Muscle of leg (tissue), 3 donors: ENCODE measurements at regions not wholly inside any gene's neighbourhood (a gene's known extent, or its start where the extent isn't known, plus 50 kb on each side); places are given as distances from the start of the nearest gene placed in this dataset.
A peak's percentile ranks its signal among the peaks of the same experiment; 100 is the strongest.

Experiments
- DNase-seq: peaks from one replicate; pipeline ENCODE4 v3.0.0; 2013
- H3K27ac ChIP-seq: one replicate; pipeline ENCODE4 v1.5.1; 2013; ENCODE audit warnings: mild to moderate bottlenecking, low read length, control low read depth
- H3K27me3 ChIP-seq: one replicate; pipeline ENCODE4 v1.6.1; 2013; ENCODE audit warnings: low read length; ENCODE audit not compliant: control insufficient read depth, insufficient read depth
- H3K36me3 ChIP-seq: one replicate; pipeline ENCODE4 v1.6.1; 2013; ENCODE audit warnings: low read length; ENCODE audit not compliant: control insufficient read depth, insufficient read depth
- H3K4me1 ChIP-seq: one replicate; pipeline ENCODE4 v1.6.1; 2013; ENCODE audit warnings: low read length; ENCODE audit not compliant: control insufficient read depth, insufficient read depth
- H3K4me3 ChIP-seq: one replicate; pipeline ENCODE4 v1.5.1; 2013; ENCODE audit warnings: low read length, control low read depth
- H3K9me3 ChIP-seq: replicated peaks from 2 replicates; pipeline ENCODE4 v1.6.1; 2013; ENCODE audit warnings: low read depth, low read length; ENCODE audit not compliant: control insufficient read depth
- WGBS: methylation state at CpG from one replicate; pipeline ENCODE4 v1.1.5; 2013; ENCODE audit warnings: missing lambda C conversion rate; ENCODE audit not compliant: insufficient coverage; 5-methylcytosine and 5-hydroxymethylcytosine counted together

DNA sequence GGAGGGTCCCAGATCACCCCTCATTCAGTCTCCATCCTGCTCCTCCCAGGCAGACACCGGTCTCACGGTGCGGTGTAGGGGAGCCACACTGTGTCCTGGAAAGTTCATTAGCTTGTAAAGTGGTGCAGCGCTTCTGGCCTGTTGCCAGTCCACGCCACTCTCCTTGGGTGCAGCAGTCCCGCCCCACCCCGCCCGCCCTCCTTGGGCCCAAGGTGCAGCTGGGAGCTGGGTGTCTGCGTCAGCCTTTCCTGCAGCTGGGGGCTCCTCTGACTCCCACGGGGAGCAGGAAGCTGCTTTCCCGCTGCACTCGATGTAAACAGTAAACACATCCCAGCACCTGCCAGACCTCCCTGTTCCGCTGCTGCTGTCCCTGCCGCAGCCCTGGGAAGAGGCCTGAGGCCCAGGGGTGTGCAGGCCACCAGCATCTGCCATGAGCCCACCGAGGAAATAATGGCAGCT, 53.8 kb upstream of the ASB18 start:
- peak; percentile 15 for DNase-seq
- Histone ChIP-seq H3K27me3 (no peaks in the 10 kb centered on the region), H3K4me3 (no peak overlapping the region), H3K4me1 (peaks cover 2% of the 10 kb centered on the region), H3K36me3 (no peaks in the 10 kb centered on the region), H3K9me3 (peaks cover 3% of the 10 kb centered on the region), H3K27ac (peak overlapping the region; percentile 7)
- 31% methylated on average over 3 of the region's 15 CpGs for WGBS

DNA sequence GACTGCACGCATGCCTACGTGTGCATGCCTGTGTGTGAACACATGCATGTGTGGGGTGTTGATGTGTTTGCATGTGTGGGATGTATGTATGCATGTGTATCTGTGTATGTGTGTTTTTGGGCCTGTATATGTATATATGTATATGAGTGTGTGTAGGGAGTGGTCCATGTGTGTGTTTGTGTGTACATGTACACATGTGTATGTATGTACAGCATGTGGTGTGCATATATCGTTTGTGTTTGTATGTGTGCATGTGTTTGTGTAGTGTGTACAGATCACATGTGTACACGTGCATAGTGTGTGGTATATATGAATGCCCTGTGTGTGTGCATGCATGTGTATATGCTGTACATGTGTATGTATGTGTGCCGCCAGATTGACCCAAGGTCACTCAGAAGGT, 54.2 kb upstream of the ASB18 start:
- WGBS = 81% methylated on average over 4 of the region's 5 CpGs
- H3K9me3 ChIP-seq = peaks cover 1% of the 10 kb centered on the region
- H3K36me3 ChIP-seq = no peaks in the 10 kb centered on the region
- peaks cover 2% of the 10 kb centered on the region for H3K4me1 ChIP-seq
- no peak overlapping the region for H3K4me3 ChIP-seq
- no peak for DNase-seq
- no peak overlapping the region for H3K27ac ChIP-seq
- H3K27me3 ChIP-seq = peaks cover 2% of the 10 kb centered on the region

DNA sequence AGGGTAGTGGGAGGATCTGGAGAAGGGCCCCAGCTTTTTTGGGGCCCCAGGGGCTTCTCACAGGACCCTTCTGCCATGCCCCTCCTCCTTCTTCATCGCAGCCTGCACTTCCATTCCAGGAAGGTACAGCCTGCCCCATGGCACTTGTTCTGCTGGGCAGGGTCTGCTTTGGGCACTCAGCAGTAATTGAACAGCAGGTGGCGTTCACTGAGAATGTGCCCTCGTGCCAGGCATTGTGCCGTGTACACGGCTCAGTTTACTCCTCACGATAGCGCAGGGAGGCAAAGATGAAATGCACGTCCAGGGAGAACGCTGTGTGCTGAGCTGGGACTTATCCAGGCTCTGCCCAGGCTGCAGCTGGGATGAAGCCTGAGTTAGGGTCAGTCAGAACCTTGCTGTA, 54.8 kb upstream of the ASB18 start:
- H3K27me3 ChIP-seq = peaks cover 2% of the 10 kb centered on the region
- H3K9me3 ChIP-seq = no peaks in the 10 kb centered on the region
- H3K4me1 ChIP-seq = peaks cover 2% of the 10 kb centered on the region
- WGBS = 79% methylated on average over 9 of the region's 9 CpGs
- DNase-seq = no peak
- no peaks in the 10 kb centered on the region for H3K36me3 ChIP-seq
- H3K27ac ChIP-seq = no peak overlapping the region
- H3K4me3 ChIP-seq = no peak overlapping the region

DNA sequence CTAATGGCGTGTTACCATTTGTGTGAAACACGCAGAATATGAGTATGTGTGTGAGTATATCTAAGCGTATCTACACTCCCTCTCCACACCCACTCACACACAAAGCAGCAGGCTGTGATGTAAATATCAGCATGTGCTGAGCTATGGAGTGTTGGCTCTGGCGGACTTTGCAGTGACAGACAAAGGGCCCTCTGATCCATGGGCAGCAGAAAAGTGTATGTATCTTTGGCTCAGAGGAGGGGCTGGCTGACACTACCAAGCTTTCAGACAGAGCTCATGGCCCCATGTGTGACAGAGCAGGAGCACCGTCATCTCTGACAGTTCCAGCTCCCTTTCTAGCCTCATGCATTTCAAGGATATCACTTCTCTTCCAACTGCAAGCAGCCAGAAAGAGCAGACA, 57.2 kb upstream of the ASB18 start:
- 100% methylated on average over 1 of the region's 5 CpGs for WGBS
- Histone ChIP-seq H3K27ac (no peak overlapping the region), H3K4me3 (no peak overlapping the region), H3K4me1 (peaks cover 2% of the 10 kb centered on the region), H3K27me3 (peaks cover 2% of the 10 kb centered on the region), H3K9me3 (no peaks in the 10 kb centered on the region), H3K36me3 (no peaks in the 10 kb centered on the region)
- DNase-seq = no peak

DNA sequence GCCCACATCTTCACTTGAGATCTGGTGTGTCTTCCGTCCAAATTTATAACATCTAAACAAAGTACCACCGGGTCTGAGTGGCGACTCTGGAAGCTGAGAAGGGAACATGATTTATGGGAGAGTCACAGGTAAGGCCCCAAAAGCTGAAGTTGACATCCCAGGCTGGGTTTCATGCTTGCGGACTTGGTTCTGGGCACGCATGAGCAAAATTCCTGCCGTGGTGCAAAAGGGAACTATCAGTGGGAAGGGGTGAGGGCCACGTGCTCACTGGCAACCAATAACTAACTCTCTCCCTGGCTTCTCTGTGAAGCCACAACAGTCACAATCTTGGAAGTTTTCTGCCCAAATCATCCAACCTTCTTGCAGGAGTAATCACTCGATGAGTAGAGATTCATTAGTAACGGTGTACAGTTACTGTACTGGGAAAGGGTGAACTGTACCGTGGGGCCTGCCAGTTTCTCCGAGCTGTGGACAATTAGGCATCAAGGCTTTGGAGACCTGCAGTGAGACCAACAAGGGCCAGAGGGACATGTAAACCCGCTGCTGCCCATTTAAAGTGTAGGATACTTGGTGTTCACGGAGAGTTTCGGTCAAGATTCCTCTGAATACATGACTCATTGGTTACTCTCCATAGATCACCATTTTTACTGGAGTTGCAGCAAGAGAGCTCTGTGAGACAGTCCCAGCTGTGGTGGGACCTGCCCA, 69.4 kb upstream of the ASB18 start:
- Histone ChIP-seq H3K27me3 (no peaks in the 10 kb centered on the region), H3K4me1 (peaks cover 9% of the 10 kb centered on the region), H3K36me3 (no peaks in the 10 kb centered on the region), H3K4me3 (no peak overlapping the region), H3K27ac (no peak overlapping the region), H3K9me3 (no peaks in the 10 kb centered on the region)
- no peak for DNase-seq
- WGBS = 81% methylated on average over 5 of the region's 14 CpGs

DNA sequence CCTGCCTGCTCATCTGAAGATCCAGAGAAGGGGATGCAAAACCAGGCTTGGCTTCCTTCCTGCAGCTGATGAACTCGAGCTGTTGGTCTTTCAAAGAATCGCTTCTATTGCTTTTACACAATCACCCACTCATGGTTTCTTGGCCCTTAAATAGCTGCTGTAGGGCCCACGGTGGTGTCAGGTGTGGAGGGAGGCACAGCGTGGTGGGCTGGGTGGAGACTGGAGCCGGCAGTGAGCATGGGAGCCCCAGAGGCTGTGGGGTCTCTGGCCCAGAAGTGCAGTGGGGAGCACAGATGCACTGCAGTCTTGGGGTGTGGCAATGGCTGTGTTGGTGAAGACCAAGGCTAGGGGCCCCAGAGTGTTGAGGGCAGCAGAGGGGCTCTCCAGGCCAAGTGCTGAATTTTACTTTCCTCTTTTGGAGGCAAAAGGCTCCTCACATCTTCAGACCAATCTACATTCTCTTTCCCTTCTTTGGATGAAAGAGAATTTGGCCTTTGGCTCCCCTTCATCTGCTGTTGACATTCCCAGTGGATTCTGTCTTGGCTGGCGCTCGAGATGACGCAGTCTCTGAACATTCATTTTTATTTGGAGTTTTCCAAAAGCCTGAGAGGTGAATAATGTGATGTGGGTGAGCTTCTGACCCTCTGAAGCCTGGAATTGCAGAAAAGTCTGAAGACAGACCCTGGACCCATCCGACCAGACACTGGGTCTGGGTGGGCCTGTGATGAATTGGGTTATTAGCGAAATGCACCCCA, 70.1 kb upstream of the ASB18 start:
- WGBS = 79% methylated on average over 7 of the region's 10 CpGs
- peaks cover 11% of the 10 kb centered on the region for H3K4me1 ChIP-seq
- no peaks in the 10 kb centered on the region for H3K36me3 ChIP-seq
- no peaks in the 10 kb centered on the region for H3K27me3 ChIP-seq
- H3K27ac ChIP-seq = no peak overlapping the region
- DNase-seq = peak; percentile 84
- no peak overlapping the region for H3K4me3 ChIP-seq
- no peaks in the 10 kb centered on the region for H3K9me3 ChIP-seq

DNA sequence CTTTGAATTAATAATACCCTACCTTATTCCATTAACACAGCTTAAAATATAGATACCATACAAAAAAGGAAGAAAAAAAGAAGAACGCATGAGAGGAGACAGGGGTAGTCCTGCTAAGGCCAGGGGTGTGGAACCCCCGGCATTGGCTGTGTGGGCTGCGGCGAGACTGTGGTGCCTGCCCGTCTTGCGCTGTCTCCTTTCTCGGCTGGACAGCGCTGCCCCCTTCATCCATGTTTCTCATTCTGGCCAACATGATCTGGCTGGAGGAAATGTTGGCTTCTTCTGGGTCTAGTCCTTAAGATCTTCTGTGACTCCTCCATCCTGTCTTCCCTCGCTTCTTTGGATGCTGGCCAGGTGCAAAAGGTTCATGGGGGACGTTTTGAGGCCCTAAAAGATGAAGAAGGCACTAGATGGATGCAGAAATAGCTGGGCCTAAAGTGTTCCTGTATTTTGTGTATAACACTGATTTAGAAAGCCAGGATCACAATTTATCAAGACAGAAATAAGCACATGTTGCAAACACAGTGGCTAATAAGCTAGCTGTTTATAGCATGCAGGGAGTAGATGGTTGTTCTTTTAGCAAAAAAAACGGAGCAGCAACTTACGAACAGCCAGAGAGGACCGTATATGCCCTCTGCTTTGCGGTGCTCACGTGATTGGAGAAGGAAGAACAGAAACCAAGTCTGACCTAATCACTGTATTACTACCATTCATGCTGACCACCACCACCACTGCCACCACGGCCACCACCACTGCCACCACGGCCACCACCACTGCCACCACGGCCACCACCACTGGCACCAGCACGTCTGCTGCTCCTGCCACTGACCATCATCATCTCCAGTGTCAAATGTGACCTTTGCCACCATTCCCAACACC, 71.7 kb upstream of the ASB18 start:
- Histone ChIP-seq H3K9me3 (no peaks in the 10 kb centered on the region), H3K4me3 (no peak overlapping the region), H3K27me3 (no peaks in the 10 kb centered on the region), H3K36me3 (no peaks in the 10 kb centered on the region), H3K27ac (no peak overlapping the region), H3K4me1 (peaks cover 14% of the 10 kb centered on the region)
- 83% methylated on average over 12 of the region's 19 CpGs for WGBS
- DNase-seq = no peak

DNA sequence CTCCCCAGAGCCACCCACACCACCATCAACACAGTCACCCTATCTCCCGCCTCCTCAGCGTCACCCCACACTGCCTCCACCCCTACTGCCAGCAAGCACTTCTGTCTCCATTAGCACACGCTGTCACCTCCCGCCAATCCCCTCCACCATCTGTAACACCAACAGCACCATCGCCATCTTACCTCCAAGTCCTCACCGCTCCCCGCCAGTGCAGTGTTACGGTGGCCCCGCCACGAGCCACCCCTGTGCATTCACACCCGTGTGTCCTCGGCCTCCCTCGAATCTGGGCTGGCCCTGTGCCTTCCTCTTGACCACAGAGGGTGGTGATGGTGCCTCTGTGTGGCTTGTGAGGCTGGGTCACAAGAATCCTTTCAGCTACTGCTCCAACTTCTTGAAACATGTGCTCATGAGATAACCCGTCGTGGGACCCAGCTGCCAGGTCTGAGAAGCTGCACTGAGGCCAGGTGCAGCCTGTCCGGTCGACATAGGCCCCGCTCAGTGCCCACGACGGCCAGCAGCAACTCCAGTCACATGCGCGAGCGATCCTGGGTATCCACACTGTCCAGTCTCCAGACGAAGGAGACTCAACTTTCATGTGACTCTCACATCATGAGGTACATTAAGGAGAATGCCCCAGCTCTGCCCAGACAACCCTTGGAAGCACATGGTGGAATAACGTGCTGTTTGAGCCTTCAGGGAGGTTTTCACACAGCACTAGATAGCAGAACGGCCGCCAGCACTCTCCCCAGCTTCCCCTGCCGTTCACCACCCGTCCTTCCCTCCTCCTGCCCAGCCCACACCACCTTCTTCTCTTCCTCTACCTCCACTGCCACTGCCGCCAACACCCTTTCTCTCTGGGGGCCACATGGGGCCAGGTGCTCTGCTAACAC, 72.6 kb upstream of the ASB18 start:
- Histone ChIP-seq H3K9me3 (no peaks in the 10 kb centered on the region), H3K4me1 (peaks cover 14% of the 10 kb centered on the region), H3K27ac (no peak overlapping the region), H3K36me3 (no peaks in the 10 kb centered on the region), H3K4me3 (no peak overlapping the region), H3K27me3 (no peaks in the 10 kb centered on the region)
- 84% methylated on average over 23 of the region's 30 CpGs for WGBS
- DNase-seq = no peak

DNA sequence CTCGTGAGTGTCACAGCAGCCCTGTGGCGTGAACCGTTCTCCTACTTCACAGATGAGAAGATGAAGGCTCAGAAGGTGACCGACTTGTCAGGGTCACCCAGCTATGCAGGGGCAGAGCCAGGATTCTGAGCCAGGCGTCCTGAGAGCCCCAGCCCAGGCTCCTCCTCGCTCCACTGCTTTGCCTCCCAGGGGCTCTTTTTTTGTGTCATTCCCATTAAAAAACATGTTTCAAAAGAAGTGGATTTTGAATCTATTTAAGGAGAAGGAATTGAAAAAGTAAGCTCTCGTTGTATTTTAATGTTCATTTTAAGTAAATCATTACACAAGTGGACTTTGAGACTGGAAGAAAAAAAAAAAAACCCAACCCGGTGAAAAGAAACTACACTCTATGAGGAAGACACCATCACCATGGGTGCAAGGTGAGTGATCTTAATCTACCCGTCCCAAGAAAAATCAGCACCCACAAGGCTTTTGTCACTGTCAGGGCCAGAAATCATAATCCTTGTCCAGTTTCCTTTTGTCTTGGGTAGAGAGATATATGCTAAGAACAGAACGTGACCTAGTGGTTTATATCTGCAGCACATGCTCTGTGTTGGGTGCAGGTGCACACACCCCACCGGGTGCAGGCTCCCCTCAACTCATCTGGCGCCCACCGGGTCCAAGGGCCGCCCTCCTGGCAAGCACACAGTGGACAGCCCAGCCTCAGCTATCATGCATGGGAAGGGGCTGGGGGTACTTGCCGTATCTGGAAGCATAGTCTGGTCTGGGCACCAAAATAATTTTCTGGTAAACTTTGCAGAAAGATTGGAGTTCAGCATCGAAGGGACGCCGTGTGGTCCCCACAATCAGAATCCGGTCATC, 73.5 kb upstream of the ASB18 start:
- Histone ChIP-seq H3K4me3 (no peak overlapping the region), H3K36me3 (no peaks in the 10 kb centered on the region), H3K27ac (no peak overlapping the region), H3K9me3 (no peaks in the 10 kb centered on the region), H3K4me1 (peaks cover 17% of the 10 kb centered on the region), H3K27me3 (no peaks in the 10 kb centered on the region)
- 87% methylated on average over 12 of the region's 19 CpGs for WGBS
- DNase-seq = no peak
